Vagina (tissue), 2 donors: ENCODE measurements at regions not wholly inside any gene's neighbourhood (a gene's known extent, or its start where the extent isn't known, plus 50 kb on each side); places are given as distances from the start of the nearest gene placed in this dataset.

Experiments
- DNase-seq, 2 donors: peaks; one replicate each; pipeline ENCODE4 v3.0.0-alpha.2; 2017; ENCODE audit errors: extremely low spot score in 2 of 2
- H3K27ac ChIP-seq: fragments of 200-600 bp; sonication (generic); one replicate; pipeline ENCODE4 v1.5.1; 2019
- H3K27me3 ChIP-seq: fragments of 200-600 bp; sonication (generic); one replicate; pipeline ENCODE4 v1.5.1; 2019
- H3K36me3 ChIP-seq, 2 donors: fragments of 200-600 bp; sonication (generic); one replicate each; pipeline ENCODE4 v1.5.1; 2017 to 2019
- H3K4me1 ChIP-seq: fragments of 200-600 bp; sonication (generic); one replicate; pipeline ENCODE4 v1.5.1; 2019
- H3K4me3 ChIP-seq, 2 donors: fragments of 200-600 bp; sonication (generic); 1 replicate in 1 of 2; 2 replicates in 1 of 2; pipeline ENCODE4 v1.5.1; 2016 to 2019
- H3K9me3 ChIP-seq: fragments of 200-600 bp; sonication (generic); one replicate; pipeline ENCODE4 v1.5.1; 2019
- CTCF ChIP-seq, 3 experiments: fragments of 450-650 bp in 2 of 3; fragments of 200-600 bp in 1 of 3; sonication (generic) in 1 of 3; IDR thresholded peaks; one replicate each; pipeline ENCODE4 v1.5.1; 2017 to 2019; ENCODE audit warnings: antibody characterized with exemption in 3 of 3, mild to moderate bottlenecking in 2 of 3, moderate library complexity in 2 of 3
- POLR2A ChIP-seq, 2 donors: fragments of 450-650 bp; IDR thresholded peaks; one replicate each; pipeline ENCODE4 v1.6.1; 2017; ENCODE audit warnings: antibody characterized with exemption in 2 of 2, mild to moderate bottlenecking in 2 of 2, moderate library complexity in 2 of 2
- POLR2AphosphoS5 ChIP-seq, 2 donors: sonication (generic); formaldehyde crosslinking; IDR thresholded peaks; one replicate each; pipeline ENCODE4 v1.9.0; 2017; ENCODE audit warnings: antibody characterized with exemption in 2 of 2, mild to moderate bottlenecking in 2 of 2, low read depth in 1 of 2; ENCODE audit not compliant: insufficient read depth in 1 of 2
- intact Hi-C: fragments of 100-400 bp; cut with DNase I; formaldehyde crosslinking; loops from one replicate; pipeline ENCODE4 v1.15.1; 2023

GRCh38 chr18:25946540-25946939 lies 143.9 kb downstream of the SS18 start:
- intact Hi-C loops: no loop called here
- Histone ChIP-seq H3K4me3 (no peak overlapping the region), H3K36me3 (no peaks in the 10 kb centered on the region), H3K4me1 (no peaks in the 10 kb centered on the region), H3K27me3 (no peaks in the 10 kb centered on the region), H3K27ac (no peak overlapping the region), H3K9me3 (no peaks in the 10 kb centered on the region)
- TF ChIP-seq POLR2AphosphoS5 (IDR thresholded peaks at IDR 0.05; ENCODE audit: insufficient read depth in 1 of 2, low read depth in 1 of 2): no peak
- no peak for TF ChIP-seq POLR2A (IDR thresholded peaks at IDR 0.05)
- TF ChIP-seq CTCF (IDR thresholded peaks at IDR 0.05): no peak
- no peak for DNase-seq

- H3K27me3 ChIP-seq: no peaks in the 10 kb centered on the region
- no peak overlapping the region for H3K27ac ChIP-seq
- no peak for DNase-seq
- no peaks in the 10 kb centered on the region for H3K9me3 ChIP-seq
- H3K36me3 ChIP-seq: no peaks in the 10 kb centered on the region
- intact Hi-C loops: no loop called here
- TF ChIP-seq CTCF (IDR thresholded peaks at IDR 0.05) (no peak), POLR2A (IDR thresholded peaks at IDR 0.05) (no peak), POLR2AphosphoS5 (IDR thresholded peaks at IDR 0.05; ENCODE audit: insufficient read depth in 1 of 2, low read depth in 1 of 2) (no peak)
- no peaks in the 10 kb centered on the region for H3K4me1 ChIP-seq
- H3K4me3 ChIP-seq: no peak overlapping the region
Observed at GRCh38 chr18:25935356-25935755, 155.1 kb downstream of the SS18 start.

- Histone ChIP-seq H3K27me3 (no peaks in the 10 kb centered on the region), H3K36me3 (no peaks in the 10 kb centered on the region), H3K9me3 (no peaks in the 10 kb centered on the region), H3K4me3 (no peak overlapping the region), H3K27ac (no peak overlapping the region), H3K4me1 (no peaks in the 10 kb centered on the region)
- intact Hi-C loops: no loop called here
- TF ChIP-seq POLR2AphosphoS5 (IDR thresholded peaks at IDR 0.05; ENCODE audit: insufficient read depth in 1 of 2, low read depth in 1 of 2) (no peak), CTCF (IDR thresholded peaks at IDR 0.05) (no peak), POLR2A (IDR thresholded peaks at IDR 0.05) (no peak)
- no peak for DNase-seq
Observed at GRCh38 chr18:25931126-25931525, 159.3 kb downstream of the SS18 start.

- no peaks in the 10 kb centered on the region for H3K27me3 ChIP-seq
- H3K9me3 ChIP-seq: no peaks in the 10 kb centered on the region
- H3K27ac ChIP-seq: no peak overlapping the region
- no peaks in the 10 kb centered on the region for H3K4me1 ChIP-seq
- no peak for DNase-seq
- TF ChIP-seq POLR2A (IDR thresholded peaks at IDR 0.05): no peak
- no peak for TF ChIP-seq CTCF (IDR thresholded peaks at IDR 0.05)
- no peak for TF ChIP-seq POLR2AphosphoS5 (IDR thresholded peaks at IDR 0.05; ENCODE audit: insufficient read depth in 1 of 2, low read depth in 1 of 2)
- H3K4me3 ChIP-seq: no peak overlapping the region
- H3K36me3 ChIP-seq: no peaks in the 10 kb centered on the region
- intact Hi-C loops: no loop called here
Observed at GRCh38 chr18:25929787-25930186, 160.6 kb downstream of the SS18 start.

- intact Hi-C loops: no loop called here
Observed at GRCh38 chr18:25927830-25928229, 162.6 kb downstream of the SS18 start.

More at GRCh38 chr18:25927830-25928229, 162.6 kb downstream of the SS18 start:
- Histone ChIP-seq H3K36me3 (no peaks in the 10 kb centered on the region), H3K9me3 (no peaks in the 10 kb centered on the region), H3K27ac (no peak overlapping the region), H3K4me3 (no peak overlapping the region), H3K4me1 (no peaks in the 10 kb centered on the region), H3K27me3 (no peaks in the 10 kb centered on the region)
- TF ChIP-seq CTCF (IDR thresholded peaks at IDR 0.05): no peak
- no peak for TF ChIP-seq POLR2A (IDR thresholded peaks at IDR 0.05)
- no peak for TF ChIP-seq POLR2AphosphoS5 (IDR thresholded peaks at IDR 0.05; ENCODE audit: insufficient read depth in 1 of 2, low read depth in 1 of 2)
- no peak for DNase-seq
